K562 (cell line): ENCODE measurements at regions not wholly inside any gene's neighbourhood (a gene's known extent, or its start where the extent isn't known, plus 50 kb on each side); places are given as distances from the start of the nearest gene placed in this dataset.

Experiments used
- ATAC-seq: fragments of 200-7000 bp; cut with Tn5 transposase; 3 replicates; pipeline ENCODE4 v1.9.1; 2020; ENCODE audit warnings: moderate library complexity
- BruUV-seq: library from RNA; stranded (reverse); fragments of 400-500 nt; replicated peaks from 2 replicates; lab custom pipeline; 2021; lab: Mats Ljungman, UMichigan
- CTCF ChIA-PET: fragments of 300-600 bp; formaldehyde crosslinking; extraction: SDS; loops from one replicate; lab custom pipeline; 2021; ENCODE audit warnings: low intra/inter-chr PET ratio; lab: Yijun Ruan, JAX
- POLR2A ChIA-PET: fragments of 300-600, 350-650 bp; sonication (Branson Sonifier 250); formaldehyde crosslinking; extraction: SDS; loops from one replicate; lab custom pipeline; 2021; ENCODE audit warnings: antibody characterized with exemption, inconsistent platforms; lab: Yijun Ruan, JAX
- DNase-seq, 4 experiments: peaks; one replicate each; pipeline versions ENCODE4 v3.0.0 to v3.0.0-alpha.2; 2011 to 2018; ENCODE audit warnings: low spot score in 3 of 4, mixed read lengths in 3 of 4; ENCODE audit errors: extremely low read depth in 1 of 4
- FAIRE-seq: peaks from 2 replicates; lab custom pipeline; 2011; peaks lifted over from hg19 to GRCh38; lab: Jason Lieb, UNC
- H2AFZ ChIP-seq: 2 replicates; pipeline ENCODE4 v1.6.0; 2011; ENCODE audit warnings: low read depth, low read length, control low read depth, inconsistent platforms
- H3K27ac ChIP-seq: fragments of 200-600 bp; 3 replicates; pipeline ENCODE4 v1.8.0; 2011; ENCODE audit warnings: low read depth, mild to moderate bottlenecking, control low read depth, inconsistent platforms, low read length, moderate library complexity, mixed read lengths; ENCODE audit errors: extremely low read depth
- H3K27me3 ChIP-seq, 2 experiments: fragments of 300-600 bp in 1 of 2; 2 replicates in 1 of 2; 3 replicates in 1 of 2; pipeline versions ENCODE4 v1.6.0 to v1.8.0; 2011; ENCODE audit warnings: inconsistent platforms in 2 of 2, low read length in 2 of 2, mild to moderate bottlenecking in 1 of 2, mixed read lengths in 1 of 2, moderate library complexity in 1 of 2; ENCODE audit not compliant: control insufficient read depth in 2 of 2, insufficient read depth in 2 of 2
- H3K36me3 ChIP-seq: fragments of 300-600 bp; 3 replicates; pipeline ENCODE4 v1.8.0; 2011; ENCODE audit warnings: mild to moderate bottlenecking, low read length, inconsistent platforms; ENCODE audit not compliant: control insufficient read depth, insufficient read depth
- H3K4me1 ChIP-seq, 2 experiments: fragments of 200-600 bp in 1 of 2; replicated peaks in 1 of 2; 2 replicates in 1 of 2; 3 replicates in 1 of 2; pipeline versions ENCODE4 v1.5.1 to v1.8.0; 2011; ENCODE audit warnings: inconsistent platforms in 2 of 2, low read length in 2 of 2, mild to moderate bottlenecking in 1 of 2, mixed read lengths in 1 of 2, moderate library complexity in 1 of 2; ENCODE audit not compliant: control insufficient read depth in 2 of 2, insufficient read depth in 2 of 2
- H3K4me2 ChIP-seq: 2 replicates; pipeline ENCODE4 v1.6.1; 2011; ENCODE audit warnings: low read length, control low read depth, inconsistent platforms, mixed read lengths; ENCODE audit not compliant: insufficient read depth
- H3K4me3 ChIP-seq: fragments of 200-600 bp; sonication (generic), shearing (Covaris generic); 2 replicates; pipeline ENCODE4 v1.5.1; 2016; ENCODE audit warnings: control low read depth, inconsistent platforms
- H3K79me2 ChIP-seq: fragments of 200-600 bp; 3 replicates; pipeline ENCODE4 v1.8.0; 2011; ENCODE audit warnings: low read length, inconsistent platforms; ENCODE audit not compliant: control insufficient read depth, insufficient read depth
- H3K9ac ChIP-seq, 2 experiments: 2 replicates each; pipeline versions ENCODE4 v1.6.0 to v1.6.1; 2011; ENCODE audit warnings: low read depth in 2 of 2, low read length in 2 of 2, control low read depth in 1 of 2, inconsistent platforms in 1 of 2, mild to moderate bottlenecking in 1 of 2, mixed read lengths in 1 of 2; ENCODE audit not compliant: insufficient read depth in 1 of 2
- H3K9me1 ChIP-seq: one replicate; pipeline ENCODE4 v1.6.0; 2011; ENCODE audit warnings: inconsistent platforms, mild to moderate bottlenecking, low read length, moderate library complexity; ENCODE audit not compliant: control insufficient read depth, insufficient read depth
- H3K9me3 ChIP-seq: replicated peaks from 2 replicates; pipeline ENCODE4 v1.5.1; 2011; ENCODE audit warnings: low read depth, low read length, inconsistent platforms; ENCODE audit not compliant: control insufficient read depth, insufficient read depth
- H4K20me1 ChIP-seq: replicated peaks from 2 replicates; pipeline ENCODE4 v1.6.1; 2011; ENCODE audit warnings: low read length, inconsistent platforms, mixed read lengths; ENCODE audit not compliant: control insufficient read depth, insufficient read depth
- CXXC5 ChIP-seq: fragments of 250-450 bp; sonication (Bioruptor Pico); IDR thresholded peaks from 2 replicates; pipeline ENCODE4 v1.8.0; 2022; ENCODE audit warnings: inconsistent platforms, mild to moderate bottlenecking, moderate library complexity
- E2F3 ChIP-seq: fragments of 250-450 bp; sonication (Bioruptor Pico); IDR thresholded peaks from 2 replicates; pipeline ENCODE4 v1.4.0; 2020; ENCODE audit warnings: mild to moderate bottlenecking
- EP300 ChIP-seq: IDR thresholded peaks from 2 replicates; pipeline ENCODE4 v1.6.1; 2012; ENCODE audit warnings: low read length, improper control_type of control experiment
- FIP1L1 ChIP-seq: fragments of 200-400 bp; formaldehyde crosslinking; IDR thresholded peaks from 2 replicates; pipeline ENCODE4 v1.6.1; 2018; ENCODE audit warnings: mild to moderate bottlenecking, low read depth, low read length; ENCODE audit not compliant: poor library complexity, severe bottlenecking
- HINFP ChIP-seq: fragments of 450-650 bp; conservative IDR thresholded peaks from 2 replicates; pipeline ENCODE4 v1.6.1; 2016; ENCODE audit warnings: missing genetic modification characterization, low read depth, mild to moderate bottlenecking, control low read depth, missing compliant biosample characterization
- HNRNPLL ChIP-seq: fragments of 200-400 bp; formaldehyde crosslinking; IDR thresholded peaks from 2 replicates; pipeline ENCODE4 v1.6.1; 2017; ENCODE audit warnings: low read length, low read depth, mild to moderate bottlenecking; ENCODE audit not compliant: poor library complexity, severe bottlenecking
- L3MBTL2 ChIP-seq: fragments of 450-650 bp; IDR thresholded peaks from 2 replicates; pipeline ENCODE4 v1.6.1; 2016; ENCODE audit warnings: mild to moderate bottlenecking, moderate library complexity
- MAFG ChIP-seq: fragments of 450-650 bp; conservative IDR thresholded peaks from 2 replicates; pipeline ENCODE4 v1.6.1; 2016; ENCODE audit warnings: missing genetic modification characterization, missing compliant biosample characterization
- MTF1 ChIP-seq: fragments of 250-450 bp; sonication (Bioruptor Pico); IDR thresholded peaks from 2 replicates; pipeline ENCODE4 v1.9.0; 2021; ENCODE audit warnings: moderate library complexity, mild to moderate bottlenecking, inconsistent platforms, borderline replicate concordance
- NFIC ChIP-seq: fragments of 450-650 bp; IDR thresholded peaks from 2 replicates; pipeline ENCODE4 v1.6.1; 2017; ENCODE audit warnings: mild to moderate bottlenecking, inconsistent platforms
- NONO ChIP-seq, 2 experiments: fragments of 200-400 bp in 1 of 2; fragments of 450-650 bp in 1 of 2; formaldehyde crosslinking in 1 of 2; IDR thresholded peaks; 2 replicates each; pipeline ENCODE4 v1.6.1; 2017; ENCODE audit warnings: low read depth in 2 of 2, mild to moderate bottlenecking in 2 of 2, moderate library complexity in 2 of 2, low read length in 1 of 2
- OTX1 ChIP-seq: fragments of 450-650 bp; formaldehyde crosslinking; IDR thresholded peaks from 2 replicates; pipeline ENCODE4 v1.4.0; 2022; ENCODE audit warnings: mild to moderate bottlenecking
- SMARCA5 ChIP-seq: fragments of 450-650 bp; IDR thresholded peaks from 2 replicates; pipeline ENCODE4 v1.6.1; 2016
- TCF7L2 ChIP-seq: fragments of 150-350 bp; IDR thresholded peaks from 2 replicates; pipeline ENCODE4 v1.6.1; 2016; ENCODE audit warnings: low read depth, mild to moderate bottlenecking, low read length, moderate library complexity
- ZNF584 ChIP-seq: fragments of 200-800 bp; sonication (Bioruptor generic); IDR thresholded peaks from 2 replicates; pipeline ENCODE4 v1.6.1; 2016; ENCODE audit warnings: low read depth, mild to moderate bottlenecking, missing genetic modification characterization, missing compliant biosample characterization
- WGBS: fragments of 100-300 bp; shearing (Covaris generic); methylation state at CpG from one replicate; pipeline ENCODE4 v1.1.6; 2016; ENCODE audit warnings: low coverage, mixed read lengths; ENCODE audit not compliant: insufficient coverage; ENCODE audit errors: missing lambda C conversion rate; 5-methylcytosine and 5-hydroxymethylcytosine counted together
- in situ Hi-C: fragments of 300-500 bp; cut with MboI; formaldehyde crosslinking; loops from 4 replicates; pipeline ENCODE4 v1.15.0; 2018; ENCODE audit warnings: inconsistent platforms, mixed read lengths
- intact Hi-C: fragments of 100-400 bp; cut with micrococcal nuclease; formaldehyde crosslinking; loops from 2 replicates; pipeline ENCODE4 v1.14.2; 2022
- TF ChIP-seq, protein P1 (sequence below): fragments of 250-450 bp; sonication (Bioruptor Pico); IDR thresholded peaks from 2 replicates; pipeline ENCODE4 v1.5.1; 2021; ENCODE audit warnings: mild to moderate bottlenecking
- TF ChIP-seq, protein P2 (sequence below), 2 experiments: IDR thresholded peaks; 2 replicates each; pipeline ENCODE4 v1.6.1; 2011; ENCODE audit warnings: borderline replicate concordance in 1 of 2, control low read depth in 1 of 2, low read depth in 1 of 2, low read length in 1 of 2, mild to moderate bottlenecking in 1 of 2, mixed read lengths in 1 of 2, moderate library complexity in 1 of 2; ENCODE audit not compliant: insufficient read depth in 1 of 2, insufficient read length in 1 of 2, poor library complexity in 1 of 2, severe bottlenecking in 1 of 2; ENCODE audit errors: extremely low read depth in 1 of 2

DNA sequence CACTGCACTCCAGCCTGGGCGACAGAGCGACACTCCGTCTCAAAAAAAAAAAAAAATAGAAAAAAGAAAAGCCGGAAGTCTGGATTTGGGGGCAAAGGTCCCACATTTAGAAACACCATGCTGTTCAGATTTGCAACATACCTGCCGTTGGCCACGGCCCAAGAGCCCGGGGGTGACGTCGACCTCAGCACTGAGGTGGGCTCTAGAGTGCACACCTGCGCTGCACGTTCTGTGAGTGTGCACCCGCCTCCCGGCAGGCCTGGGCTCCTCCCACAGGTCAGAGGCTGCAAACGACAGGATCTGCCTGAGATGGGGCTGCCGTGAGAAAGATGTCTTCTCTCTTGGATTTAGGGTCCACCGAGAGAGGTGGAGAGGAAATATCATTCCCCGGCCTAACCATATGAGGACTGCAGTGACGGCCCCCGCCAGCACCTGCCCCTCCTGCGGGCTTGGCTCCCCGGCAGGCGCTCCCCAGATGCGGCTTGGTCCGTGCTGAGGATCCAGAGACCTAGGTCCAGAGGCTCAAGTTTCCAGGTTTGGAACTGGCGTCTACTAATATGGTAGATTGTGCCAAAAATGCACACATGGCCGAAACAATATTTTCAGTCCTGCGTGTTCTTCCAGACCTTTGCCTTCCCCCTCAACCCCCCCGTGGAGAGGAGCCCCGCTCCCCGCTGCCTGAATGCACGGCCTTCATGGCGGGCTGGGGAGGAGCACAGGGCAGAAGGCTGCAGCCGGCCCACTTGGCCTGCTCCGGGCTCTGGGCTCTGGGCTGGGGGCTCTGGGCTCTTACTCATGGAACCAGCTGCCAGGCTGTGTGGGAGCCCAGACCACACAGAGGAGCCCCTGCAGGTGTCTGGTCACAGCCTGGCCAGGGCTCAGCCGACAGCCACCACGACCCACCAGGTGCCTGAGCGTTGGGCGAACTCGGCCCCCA lies 58.8 kb upstream of the FBRSL1 start:
- no peaks in the 10 kb centered on the region for H3K9me1 ChIP-seq
- no peak for FAIRE-seq
- peaks cover 48 to 91% of the 10 kb centered on the region in 2 experiments for H3K27me3 ChIP-seq
- H3K27ac ChIP-seq: no peak overlapping the region
- no peak overlapping the region for H3K4me3 ChIP-seq
- POLR2A ChIA-PET: interaction anchor here (1.1 kb wide), 1 partner anchor 17 kb away, joined by 6 read pairs; no protein-coding TSS in a partner anchor
- H3K4me2 ChIP-seq: peak overlapping the region; percentile 18; the same call in 1 of the 2 replicates
- no peak overlapping the region for H3K9ac ChIP-seq
- peak; percentile 67 for ATAC-seq
- intact Hi-C loops: no loop called here
- WGBS: 12% methylated on average over 34 of the region's 39 CpGs
- peaks cover 2 to 57% of the 10 kb centered on the region in 2 experiments; a peak in 4 of 5 replicates for H3K4me1 ChIP-seq
- no peaks in the 10 kb centered on the region for H3K36me3 ChIP-seq
- H4K20me1 ChIP-seq: peaks cover 2% of the 10 kb centered on the region
- BruUV-seq: no TSS peak
- H3K9me3 ChIP-seq: no peaks in the 10 kb centered on the region
- H2AFZ ChIP-seq: peak overlapping the region; percentile 44; the same call in 1 of the 2 replicates
- CTCF ChIA-PET: no interaction called here
- in situ Hi-C loops: no loop called here
- no peaks in the 10 kb centered on the region for H3K79me2 ChIP-seq
- no peak for DNase-seq
- TF ChIP-seq L3MBTL2 (peak; percentile 65), OTX1 (CRISPR knock-in tag) (no peak), MTF1 (no peak), ZNF584 (CRISPR knock-in tag) (no peak), NFIC (0 out of 2 replicates have a peak, but pooled peaks have one; percentile 23), E2F3 (CRISPR knock-in tag) (no peak), MAFG (tag) (no peak), HINFP (tag) (no peak), CXXC5 (CRISPR knock-in tag) (0 out of 2 replicates have a peak, but pooled peaks have one; percentile 2), SMARCA5 (no peak), EP300 (no peak), NONO (IDR thresholded peaks at IDR 0.05; ENCODE audit: low read depth in 2 of 2, low read length in 1 of 2) (no peak), TCF7L2 (no peak), HNRNPLL (no peak), FIP1L1 (no peak)
- TF ChIP-seq, protein P1, sequence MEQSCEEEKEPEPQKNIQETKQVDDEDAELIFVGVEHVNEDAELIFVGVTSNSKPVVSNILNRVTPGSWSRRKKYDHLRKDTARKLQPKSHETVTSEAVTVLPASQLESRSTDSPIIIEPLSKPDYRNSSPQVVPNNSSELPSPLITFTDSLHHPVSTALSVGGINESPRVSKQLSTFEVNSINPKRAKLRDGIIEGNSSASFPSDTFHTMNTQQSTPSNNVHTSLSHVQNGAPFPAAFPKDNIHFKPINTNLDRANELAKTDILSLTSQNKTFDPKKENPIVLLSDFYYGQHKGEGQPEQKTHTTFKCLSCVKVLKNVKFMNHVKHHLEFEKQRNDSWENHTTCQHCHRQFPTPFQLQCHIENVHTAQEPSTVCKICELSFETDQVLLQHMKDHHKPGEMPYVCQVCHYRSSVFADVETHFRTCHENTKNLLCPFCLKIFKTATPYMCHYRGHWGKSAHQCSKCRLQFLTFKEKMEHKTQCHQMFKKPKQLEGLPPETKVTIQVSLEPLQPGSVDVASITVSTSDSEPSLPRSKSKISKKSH: no peak
- TF ChIP-seq, protein P2, sequence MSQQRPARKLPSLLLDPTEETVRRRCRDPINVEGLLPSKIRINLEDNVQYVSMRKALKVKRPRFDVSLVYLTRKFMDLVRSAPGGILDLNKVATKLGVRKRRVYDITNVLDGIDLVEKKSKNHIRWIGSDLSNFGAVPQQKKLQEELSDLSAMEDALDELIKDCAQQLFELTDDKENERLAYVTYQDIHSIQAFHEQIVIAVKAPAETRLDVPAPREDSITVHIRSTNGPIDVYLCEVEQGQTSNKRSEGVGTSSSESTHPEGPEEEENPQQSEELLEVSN (IDR thresholded peaks at IDR 0.05; ENCODE audit: borderline replicate concordance in 1 of 2, extremely low read depth in 1 of 2, insufficient read depth in 1 of 2, insufficient read length in 1 of 2, low read depth in 1 of 2, low read length in 1 of 2, poor library complexity in 1 of 2, severe bottlenecking in 1 of 2): peak in 1 of 2 experiments; percentile 43
